HepG2 (cell line): ENCODE measurements at regions not wholly inside any gene's neighbourhood (a gene's known extent, or its start where the extent isn't known, plus 50 kb on each side); places are given as distances from the start of the nearest gene placed in this dataset.
"Not testable (repeated sequence)": the region's sequence is repeated elsewhere in the genome, so short reads cannot be mapped to it uniquely, and the experiment has no call there.

ENCODE experiments used
- ATAC-seq: fragments of 200-7000 bp; cut with Tn5 transposase; 3 replicates; pipeline ENCODE4 v1.9.1; 2020; ENCODE audit warnings: mild to moderate bottlenecking, moderate library complexity
- BruUV-seq: library from RNA; stranded (reverse); fragments of 400-500 nt; replicated peaks from 2 replicates; lab custom pipeline; 2021; lab: Mats Ljungman, UMichigan
- CTCF ChIA-PET: fragments of 300-600 bp; formaldehyde crosslinking; extraction: SDS; loops from one replicate; lab custom pipeline; 2021; ENCODE audit warnings: low total read pairs, inconsistent platforms, low intra/inter-chr PET ratio; lab: Yijun Ruan, JAX
- POLR2A ChIA-PET: fragments of 350-600 bp; sonication (Branson Sonifier 250); formaldehyde crosslinking; loops from one replicate; lab custom pipeline; 2020; ENCODE audit warnings: antibody characterized with exemption, inconsistent platforms; lab: Yijun Ruan, JAX
- DNase-seq: peaks from one replicate; pipeline ENCODE4 v3.0.0-alpha.2; 2015; ENCODE audit warnings: low spot score
- FAIRE-seq: peaks from 3 replicates; lab custom pipeline; 2011; peaks lifted over from hg19 to GRCh38; lab: Jason Lieb, UNC
- H2AFZ ChIP-seq: one replicate; pipeline ENCODE4 v1.6.1; 2011; ENCODE audit warnings: low read length, inconsistent platforms
- H3K27ac ChIP-seq: fragments of 300-600 bp; 3 replicates; pipeline ENCODE4 v1.8.0; 2011; ENCODE audit warnings: mixed run types, mild to moderate bottlenecking, mixed read lengths, low read length, inconsistent platforms; ENCODE audit not compliant: insufficient read depth; ENCODE audit errors: extremely low read length
- H3K27me3 ChIP-seq, 2 experiments: fragments of 200-600 bp in 1 of 2; 2 replicates in 1 of 2; 3 replicates in 1 of 2; pipeline versions ENCODE4 v1.6.0 to v1.8.0; 2011; ENCODE audit warnings: low read length in 2 of 2, mild to moderate bottlenecking in 2 of 2, moderate library complexity in 2 of 2, inconsistent platforms in 1 of 2; ENCODE audit not compliant: insufficient read depth in 2 of 2, control insufficient read depth in 1 of 2
- H3K36me3 ChIP-seq, 2 experiments: fragments of 200-600 bp in 1 of 2; replicated peaks in 1 of 2; 2 replicates in 1 of 2; 3 replicates in 1 of 2; pipeline versions ENCODE4 v1.5.1 to v1.8.0; 2011; ENCODE audit warnings: low read length in 2 of 2, inconsistent platforms in 1 of 2; ENCODE audit not compliant: insufficient read depth in 2 of 2, control insufficient read depth in 1 of 2
- H3K4me1 ChIP-seq: 2 replicates; pipeline ENCODE4 v1.5.1; 2012; ENCODE audit warnings: low read length, inconsistent platforms; ENCODE audit not compliant: insufficient read depth
- H3K4me2 ChIP-seq: 2 replicates; pipeline ENCODE4 v1.6.0; 2011; ENCODE audit warnings: low read depth, low read length, inconsistent platforms
- H3K4me3 ChIP-seq, 3 experiments: fragments of 200-600 bp in 1 of 3; sonication (generic), shearing (Covaris generic) in 1 of 3; replicated peaks in 1 of 3; 2 replicates each; pipeline ENCODE4 v1.5.1; 2011 to 2016; ENCODE audit warnings: low read length in 3 of 3, inconsistent platforms in 2 of 3, low read depth in 2 of 3, mild to moderate bottlenecking in 2 of 3, control low read depth in 1 of 3, mixed read lengths in 1 of 3; ENCODE audit not compliant: insufficient read depth in 1 of 3
- H3K79me2 ChIP-seq: one replicate; pipeline ENCODE4 v1.6.1; 2011; ENCODE audit warnings: low read length, inconsistent platforms; ENCODE audit not compliant: insufficient read depth
- H3K9ac ChIP-seq: 2 replicates; pipeline ENCODE4 v1.6.0; 2011; ENCODE audit warnings: mild to moderate bottlenecking, low read depth, low read length, inconsistent platforms; ENCODE audit not compliant: insufficient read depth
- H3K9me3 ChIP-seq: 2 replicates; pipeline ENCODE4 v1.5.1; 2012; ENCODE audit warnings: mild to moderate bottlenecking, low read length
- H4K20me1 ChIP-seq: 2 replicates; pipeline ENCODE4 v1.6.0; 2011; ENCODE audit warnings: inconsistent platforms, mild to moderate bottlenecking, low read length, moderate library complexity; ENCODE audit not compliant: insufficient read depth
- ATF2 ChIP-seq: sonication (generic); formaldehyde crosslinking; IDR thresholded peaks from 2 replicates; pipeline ENCODE4 v1.4.0; 2020; ENCODE audit warnings: missing genetic modification reagents
- CSRNP2 ChIP-seq: sonication (generic); formaldehyde crosslinking; conservative IDR thresholded peaks from 2 replicates; pipeline ENCODE4 v1.8.0; 2022; ENCODE audit warnings: low read depth, missing genetic modification reagents
- EZH2 ChIP-seq: conservative IDR thresholded peaks from 2 replicates; pipeline ENCODE4 v1.6.1; 2012; ENCODE audit warnings: mild to moderate bottlenecking, low read depth, low read length, moderate library complexity
- IRX3 ChIP-seq: sonication (generic); formaldehyde crosslinking; IDR thresholded peaks from 2 replicates; pipeline ENCODE4 v1.8.1; 2023; ENCODE audit warnings: mild to moderate bottlenecking, low read depth, missing genetic modification reagents, borderline replicate concordance
- ISL2 ChIP-seq: sonication (generic); formaldehyde crosslinking; IDR thresholded peaks from 2 replicates; pipeline ENCODE4 v1.5.0; 2020; ENCODE audit warnings: missing genetic modification reagents
- REL ChIP-seq: sonication (generic); formaldehyde crosslinking; conservative IDR thresholded peaks from 2 replicates; pipeline ENCODE4 v1.8.0; 2022; ENCODE audit warnings: mild to moderate bottlenecking, missing genetic modification reagents, moderate library complexity
- ZFP37 ChIP-seq: sonication (generic); formaldehyde crosslinking; IDR thresholded peaks from 2 replicates; pipeline ENCODE4 v1.4.0; 2020; ENCODE audit warnings: missing genetic modification reagents, borderline replicate concordance
- ZNF563 ChIP-seq: sonication (generic); formaldehyde crosslinking; IDR thresholded peaks from 2 replicates; pipeline ENCODE4 v1.8.0; 2022; ENCODE audit warnings: mild to moderate bottlenecking, moderate library complexity, missing genetic modification reagents
- WGBS: methylation state at CpG from one replicate; pipeline ENCODE4 v1.1.6; 2017; ENCODE audit warnings: low lambda C conversion rate; 5-methylcytosine and 5-hydroxymethylcytosine counted together
- in situ Hi-C: cut with HindIII; loops from 2 replicates; pipeline ENCODE4 v1.10.0; 2017; ENCODE audit warnings: low pct_unique_long_range_greater_than_20kb; ENCODE audit not compliant: extremely low pct_ligation_motif_present
- intact Hi-C: fragments of 100-400 bp; cut with micrococcal nuclease; formaldehyde crosslinking; loops from one replicate; pipeline ENCODE4 v1.10.0; 2022; ENCODE audit not compliant: unreplicated experiment
- TF ChIP-seq, protein P1 (sequence below): sonication (generic); formaldehyde crosslinking; IDR thresholded peaks from 2 replicates; pipeline ENCODE4 v1.4.0; 2020; ENCODE audit warnings: mild to moderate bottlenecking, missing genetic modification reagents
- TF ChIP-seq, protein P2 (sequence below): sonication (generic); formaldehyde crosslinking; IDR thresholded peaks from 2 replicates; pipeline ENCODE4 v1.5.0; 2020; ENCODE audit warnings: missing genetic modification reagents
- TF ChIP-seq, protein P3 (sequence below): sonication (generic); formaldehyde crosslinking; conservative IDR thresholded peaks from 2 replicates; pipeline ENCODE4 v1.4.0; 2020; ENCODE audit warnings: missing genetic modification reagents
- TF ChIP-seq, protein P4 (sequence below): sonication (generic); formaldehyde crosslinking; IDR thresholded peaks from 2 replicates; pipeline ENCODE4 v1.5.1; 2020; ENCODE audit warnings: missing genetic modification reagents, mild to moderate bottlenecking, borderline replicate concordance

DNA sequence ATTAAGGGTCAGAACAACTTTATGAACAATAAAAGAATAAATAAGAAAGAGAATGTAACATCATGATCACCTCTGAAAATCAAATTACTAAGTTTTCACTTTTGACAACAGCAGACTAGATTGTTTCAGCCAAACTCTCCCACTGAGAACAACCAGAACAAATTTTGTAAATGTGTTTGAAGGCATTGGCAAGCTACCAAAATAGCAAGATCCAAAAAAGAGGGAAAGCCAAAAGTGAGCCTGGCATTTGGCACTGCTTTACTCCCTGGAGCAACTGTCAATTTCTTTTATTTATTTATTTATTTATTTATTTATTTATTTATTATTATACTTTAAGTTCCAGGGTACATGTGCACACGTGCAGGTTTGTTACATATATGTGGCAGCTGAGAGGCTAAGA lies 67.2 kb downstream of the CFAP44 start (continued):
- TF ChIP-seq, protein P1, sequence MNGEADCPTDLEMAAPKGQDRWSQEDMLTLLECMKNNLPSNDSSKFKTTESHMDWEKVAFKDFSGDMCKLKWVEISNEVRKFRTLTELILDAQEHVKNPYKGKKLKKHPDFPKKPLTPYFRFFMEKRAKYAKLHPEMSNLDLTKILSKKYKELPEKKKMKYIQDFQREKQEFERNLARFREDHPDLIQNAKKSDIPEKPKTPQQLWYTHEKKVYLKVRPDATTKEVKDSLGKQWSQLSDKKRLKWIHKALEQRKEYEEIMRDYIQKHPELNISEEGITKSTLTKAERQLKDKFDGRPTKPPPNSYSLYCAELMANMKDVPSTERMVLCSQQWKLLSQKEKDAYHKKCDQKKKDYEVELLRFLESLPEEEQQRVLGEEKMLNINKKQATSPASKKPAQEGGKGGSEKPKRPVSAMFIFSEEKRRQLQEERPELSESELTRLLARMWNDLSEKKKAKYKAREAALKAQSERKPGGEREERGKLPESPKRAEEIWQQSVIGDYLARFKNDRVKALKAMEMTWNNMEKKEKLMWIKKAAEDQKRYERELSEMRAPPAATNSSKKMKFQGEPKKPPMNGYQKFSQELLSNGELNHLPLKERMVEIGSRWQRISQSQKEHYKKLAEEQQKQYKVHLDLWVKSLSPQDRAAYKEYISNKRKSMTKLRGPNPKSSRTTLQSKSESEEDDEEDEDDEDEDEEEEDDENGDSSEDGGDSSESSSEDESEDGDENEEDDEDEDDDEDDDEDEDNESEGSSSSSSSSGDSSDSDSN (CRISPR knock-in tag) = no peak
- TF ChIP-seq REL (no peak), CSRNP2 (CRISPR knock-in tag) (no peak), ATF2 (no peak), ZNF563 (CRISPR knock-in tag) (no peak), IRX3 (CRISPR knock-in tag) (no peak), ZFP37 (CRISPR knock-in tag) (no peak), ISL2 (CRISPR knock-in tag) (no peak), EZH2 (no peak)
- TF ChIP-seq, protein P2, sequence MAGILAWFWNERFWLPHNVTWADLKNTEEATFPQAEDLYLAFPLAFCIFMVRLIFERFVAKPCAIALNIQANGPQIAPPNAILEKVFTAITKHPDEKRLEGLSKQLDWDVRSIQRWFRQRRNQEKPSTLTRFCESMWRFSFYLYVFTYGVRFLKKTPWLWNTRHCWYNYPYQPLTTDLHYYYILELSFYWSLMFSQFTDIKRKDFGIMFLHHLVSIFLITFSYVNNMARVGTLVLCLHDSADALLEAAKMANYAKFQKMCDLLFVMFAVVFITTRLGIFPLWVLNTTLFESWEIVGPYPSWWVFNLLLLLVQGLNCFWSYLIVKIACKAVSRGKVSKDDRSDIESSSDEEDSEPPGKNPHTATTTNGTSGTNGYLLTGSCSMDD (CRISPR knock-in tag) = no peak
- TF ChIP-seq, protein P3, sequence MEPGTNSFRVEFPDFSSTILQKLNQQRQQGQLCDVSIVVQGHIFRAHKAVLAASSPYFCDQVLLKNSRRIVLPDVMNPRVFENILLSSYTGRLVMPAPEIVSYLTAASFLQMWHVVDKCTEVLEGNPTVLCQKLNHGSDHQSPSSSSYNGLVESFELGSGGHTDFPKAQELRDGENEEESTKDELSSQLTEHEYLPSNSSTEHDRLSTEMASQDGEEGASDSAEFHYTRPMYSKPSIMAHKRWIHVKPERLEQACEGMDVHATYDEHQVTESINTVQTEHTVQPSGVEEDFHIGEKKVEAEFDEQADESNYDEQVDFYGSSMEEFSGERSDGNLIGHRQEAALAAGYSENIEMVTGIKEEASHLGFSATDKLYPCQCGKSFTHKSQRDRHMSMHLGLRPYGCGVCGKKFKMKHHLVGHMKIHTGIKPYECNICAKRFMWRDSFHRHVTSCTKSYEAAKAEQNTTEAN (CRISPR knock-in tag) = no peak
- TF ChIP-seq, protein P4, sequence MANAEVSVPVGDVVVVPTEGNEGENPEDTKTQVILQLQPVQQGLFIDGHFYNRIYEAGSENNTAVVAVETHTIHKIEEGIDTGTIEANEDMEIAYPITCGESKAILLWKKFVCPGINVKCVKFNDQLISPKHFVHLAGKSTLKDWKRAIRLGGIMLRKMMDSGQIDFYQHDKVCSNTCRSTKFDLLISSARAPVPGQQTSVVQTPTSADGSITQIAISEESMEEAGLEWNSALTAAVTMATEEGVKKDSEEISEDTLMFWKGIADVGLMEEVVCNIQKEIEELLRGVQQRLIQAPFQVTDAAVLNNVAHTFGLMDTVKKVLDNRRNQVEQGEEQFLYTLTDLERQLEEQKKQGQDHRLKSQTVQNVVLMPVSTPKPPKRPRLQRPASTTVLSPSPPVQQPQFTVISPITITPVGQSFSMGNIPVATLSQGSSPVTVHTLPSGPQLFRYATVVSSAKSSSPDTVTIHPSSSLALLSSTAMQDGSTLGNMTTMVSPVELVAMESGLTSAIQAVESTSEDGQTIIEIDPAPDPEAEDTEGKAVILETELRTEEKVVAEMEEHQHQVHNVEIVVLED (CRISPR knock-in tag) = no peak
- TF ChIP-seq, all 625 proteins: peak for 0

DNA sequence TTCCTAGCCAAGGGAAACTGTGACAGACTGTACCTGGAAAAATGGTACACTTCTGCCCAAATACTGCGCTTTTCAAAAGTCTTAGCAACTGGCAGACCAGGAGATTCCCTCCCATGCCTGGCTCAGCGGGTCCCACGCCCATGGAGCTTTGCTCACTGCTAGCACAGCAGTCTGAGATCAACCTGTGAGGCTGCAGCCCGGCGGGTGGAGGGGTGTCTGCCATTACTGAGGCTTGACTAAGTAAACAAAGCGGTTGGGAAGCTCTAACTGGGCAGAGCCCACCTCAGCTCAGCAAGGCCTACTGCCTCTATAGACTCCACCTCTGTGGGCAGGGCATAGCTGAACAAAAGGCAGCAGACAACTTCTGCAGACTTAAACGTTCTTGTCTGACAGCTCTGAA lies 74.5 kb downstream of the CFAP44 start:
- H4K20me1 ChIP-seq, BruUV-seq, H3K79me2 ChIP-seq, H3K27me3 ChIP-seq, ATAC-seq, H2AFZ ChIP-seq, H3K4me1 ChIP-seq, FAIRE-seq, H3K36me3 ChIP-seq, H3K9ac ChIP-seq, POLR2A ChIA-PET, H3K4me3 ChIP-seq, H3K4me2 ChIP-seq, intact Hi-C loops, CTCF ChIA-PET, H3K27ac ChIP-seq, H3K9me3 ChIP-seq, DNase-seq, in situ Hi-C loops: not testable (repeated sequence)
- 83% methylated on average over 2 of the region's 7 CpGs for WGBS
